ENCODE measurements at regions not wholly inside any gene's neighbourhood (a gene's known extent, or its start where the extent isn't known, plus 50 kb on each side); places are given as distances from the start of the nearest gene placed in this dataset.

GRCh38 chr1:227379555-227379892 is 61.2 kb upstream of the CDC42BPA start:
- Mint-ChIP-seq H3K27ac (no peak overlapping the region), H3K4me3 (no peak overlapping the region)

GRCh38 chr1:227378871-227379554 is 60.7 kb upstream of the CDC42BPA start:
- Histone ChIP-seq H3K9me3 (ENCODE audit: control insufficient read depth in 1 of 2, insufficient read depth in 1 of 2, low read length in 2 of 2) (no peaks in the 10 kb centered on the region), H3K4me1 (ENCODE audit: insufficient read depth, low read length) (no peaks in the 10 kb centered on the region), H3K36me3 (ENCODE audit: insufficient read depth, low read length) (no peaks in the 10 kb centered on the region), H3K4me3 (ENCODE audit: low read length) (no peak overlapping the region), H3K27ac (ENCODE audit: low read depth in 1 of 2, low read length in 2 of 2) (no peak overlapping the region), H3K27me3 (ENCODE audit: control insufficient read depth in 1 of 2, insufficient read depth in 2 of 2, low read length in 2 of 2) (peaks cover 0 to 6% of the 10 kb centered on the region in 2 experiments)
- Mint-ChIP-seq H3K4me1 (ENCODE audit: low read depth) (no peaks in the 10 kb centered on the region), H3K36me3 (ENCODE audit: low read depth) (no peaks in the 10 kb centered on the region), H3K27ac (no peak overlapping the region), H3K4me3 (no peak overlapping the region), H3K27me3 (peaks cover 36% of the 10 kb centered on the region), H3K9me3 (no peaks in the 10 kb centered on the region)
- POLR2A ChIA-PET, result no interaction called here
- TF ChIP-seq, protein P1, sequence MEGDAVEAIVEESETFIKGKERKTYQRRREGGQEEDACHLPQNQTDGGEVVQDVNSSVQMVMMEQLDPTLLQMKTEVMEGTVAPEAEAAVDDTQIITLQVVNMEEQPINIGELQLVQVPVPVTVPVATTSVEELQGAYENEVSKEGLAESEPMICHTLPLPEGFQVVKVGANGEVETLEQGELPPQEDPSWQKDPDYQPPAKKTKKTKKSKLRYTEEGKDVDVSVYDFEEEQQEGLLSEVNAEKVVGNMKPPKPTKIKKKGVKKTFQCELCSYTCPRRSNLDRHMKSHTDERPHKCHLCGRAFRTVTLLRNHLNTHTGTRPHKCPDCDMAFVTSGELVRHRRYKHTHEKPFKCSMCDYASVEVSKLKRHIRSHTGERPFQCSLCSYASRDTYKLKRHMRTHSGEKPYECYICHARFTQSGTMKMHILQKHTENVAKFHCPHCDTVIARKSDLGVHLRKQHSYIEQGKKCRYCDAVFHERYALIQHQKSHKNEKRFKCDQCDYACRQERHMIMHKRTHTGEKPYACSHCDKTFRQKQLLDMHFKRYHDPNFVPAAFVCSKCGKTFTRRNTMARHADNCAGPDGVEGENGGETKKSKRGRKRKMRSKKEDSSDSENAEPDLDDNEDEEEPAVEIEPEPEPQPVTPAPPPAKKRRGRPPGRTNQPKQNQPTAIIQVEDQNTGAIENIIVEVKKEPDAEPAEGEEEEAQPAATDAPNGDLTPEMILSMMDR (IDR thresholded peaks at IDR 0.05), result no peak
- CTCF ChIA-PET, result no interaction called here
- DNase-seq (no peak), ATAC-seq (ENCODE audit: poor library complexity) (no peak)
- intact Hi-C loops (cut with DNase I, micrococcal nuclease), result no loop called here

More at GRCh38 chr1:227379555-227379892, 61.2 kb upstream of the CDC42BPA start:
- ATAC-seq (ENCODE audit: poor library complexity) (no peak), DNase-seq (no peak)
- Mint-ChIP-seq H3K4me1 (ENCODE audit: low read depth) (no peaks in the 10 kb centered on the region), H3K36me3 (ENCODE audit: low read depth) (no peaks in the 10 kb centered on the region), H3K27me3 (peaks cover 39% of the 10 kb centered on the region), H3K9me3 (no peaks in the 10 kb centered on the region)
- POLR2A ChIA-PET, result no interaction called here
- Histone ChIP-seq H3K27me3 (ENCODE audit: control insufficient read depth in 1 of 2, insufficient read depth in 2 of 2, low read length in 2 of 2) (peaks cover 0 to 6% of the 10 kb centered on the region in 2 experiments), H3K27ac (ENCODE audit: low read depth in 1 of 2, low read length in 2 of 2) (no peak overlapping the region), H3K9me3 (ENCODE audit: control insufficient read depth in 1 of 2, insufficient read depth in 1 of 2, low read length in 2 of 2) (no peaks in the 10 kb centered on the region), H3K36me3 (ENCODE audit: insufficient read depth, low read length) (no peaks in the 10 kb centered on the region), H3K4me3 (ENCODE audit: low read length) (no peak overlapping the region), H3K4me1 (ENCODE audit: insufficient read depth, low read length) (no peaks in the 10 kb centered on the region)
- TF ChIP-seq, protein P1 (IDR thresholded peaks at IDR 0.05), result no peak
- intact Hi-C loops (cut with DNase I, micrococcal nuclease), result no loop called here
- CTCF ChIA-PET, result no interaction called here

GRCh38 chr1:227378181-227378580 is 59.9 kb upstream of the CDC42BPA start:
- CTCF ChIA-PET, result no interaction called here
- POLR2A ChIA-PET, result no interaction called here
- ATAC-seq (ENCODE audit: poor library complexity), result no peak

More at GRCh38 chr1:227378181-227378580, 59.9 kb upstream of the CDC42BPA start:
- Mint-ChIP-seq H3K27ac (no peak overlapping the region), H3K36me3 (ENCODE audit: low read depth) (no peaks in the 10 kb centered on the region), H3K27me3 (peaks cover 36% of the 10 kb centered on the region), H3K4me3 (no peak overlapping the region), H3K9me3 (no peaks in the 10 kb centered on the region), H3K4me1 (ENCODE audit: low read depth) (no peaks in the 10 kb centered on the region)
- no peak for DNase-seq
- no peaks in the 10 kb centered on the region for H3K9me3 ChIP-seq (ENCODE audit: control insufficient read depth in 1 of 2, insufficient read depth in 1 of 2, low read length in 2 of 2)
- H3K4me1 ChIP-seq (ENCODE audit: insufficient read depth, low read length), result no peaks in the 10 kb centered on the region
- intact Hi-C loops (cut with DNase I, micrococcal nuclease), result no loop called here
- no peak overlapping the region for H3K27ac ChIP-seq (ENCODE audit: low read depth in 1 of 2, low read length in 2 of 2)
- H3K36me3 ChIP-seq (ENCODE audit: insufficient read depth, low read length), result no peaks in the 10 kb centered on the region
- H3K4me3 ChIP-seq (ENCODE audit: low read length), result no peak overlapping the region
- H3K27me3 ChIP-seq (ENCODE audit: control insufficient read depth in 1 of 2, insufficient read depth in 2 of 2, low read length in 2 of 2), result peaks cover 0 to 6% of the 10 kb centered on the region in 2 experiments
- TF ChIP-seq, protein P1 (IDR thresholded peaks at IDR 0.05), result no peak
